Effector CD8-positive, alpha-beta T cell (primary cell): ENCODE measurements at regions not wholly inside any gene's neighbourhood (a gene's known extent, or its start where the extent isn't known, plus 50 kb on each side); places are given as distances from the start of the nearest gene placed in this dataset.

ENCODE experiments used
- DNase-seq: peaks from one replicate; lab custom pipeline; 2025; lab: John Stamatoyannopoulos, UW

DNA sequence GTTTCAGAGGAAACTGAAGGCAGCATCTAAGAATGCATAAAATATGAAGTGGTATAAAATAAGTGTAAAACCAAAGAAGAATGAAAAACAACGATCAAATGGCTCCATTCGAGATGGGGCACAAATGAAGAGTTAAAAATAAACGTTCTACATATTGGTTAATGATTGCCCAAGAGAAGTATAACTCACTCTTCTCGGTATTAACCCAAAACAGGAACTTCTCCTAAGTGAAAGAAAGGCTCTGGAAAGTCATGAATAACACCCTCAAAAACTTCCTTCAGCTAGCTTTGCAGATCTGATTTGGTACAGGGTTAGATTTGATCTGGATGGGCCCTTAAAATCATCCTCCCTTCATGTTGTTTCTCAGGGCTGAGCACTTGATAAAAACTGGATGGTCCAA is 94.3 kb upstream of the ADO start:
- no peak for DNase-seq

DNA sequence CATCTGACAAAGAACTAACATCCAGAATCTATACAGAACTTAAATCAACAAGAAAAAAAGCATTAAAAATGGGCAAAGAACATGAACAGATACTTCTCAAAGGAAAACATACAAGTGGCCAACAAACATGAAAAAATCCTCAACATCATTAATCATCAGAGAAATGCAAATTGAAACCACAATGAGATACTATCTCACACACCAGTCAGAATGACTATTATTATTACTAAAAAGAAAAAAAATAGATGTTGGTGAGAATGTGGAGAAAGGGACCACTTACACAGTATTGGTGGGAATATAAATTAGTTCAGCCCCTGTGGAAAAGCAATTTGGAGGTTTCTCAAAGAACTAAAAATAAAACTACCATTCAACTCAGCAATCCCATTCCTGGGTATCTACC is 89.1 kb upstream of the ADO start:
- DNase-seq, result no peak

- no peak for DNase-seq
Measured at GRCh38 chr10:62718585-62718984, 85.9 kb upstream of the ADO start.

GRCh38 chr10:62719061-62719460 is 85.5 kb upstream of the ADO start:
- no peak for DNase-seq

- DNase-seq, result no peak
Measured at GRCh38 chr10:62721687-62722086, 82.8 kb upstream of the ADO start.

GRCh38 chr10:62723375-62723774 is 81.1 kb upstream of the ADO start:
- no peak for DNase-seq

DNA sequence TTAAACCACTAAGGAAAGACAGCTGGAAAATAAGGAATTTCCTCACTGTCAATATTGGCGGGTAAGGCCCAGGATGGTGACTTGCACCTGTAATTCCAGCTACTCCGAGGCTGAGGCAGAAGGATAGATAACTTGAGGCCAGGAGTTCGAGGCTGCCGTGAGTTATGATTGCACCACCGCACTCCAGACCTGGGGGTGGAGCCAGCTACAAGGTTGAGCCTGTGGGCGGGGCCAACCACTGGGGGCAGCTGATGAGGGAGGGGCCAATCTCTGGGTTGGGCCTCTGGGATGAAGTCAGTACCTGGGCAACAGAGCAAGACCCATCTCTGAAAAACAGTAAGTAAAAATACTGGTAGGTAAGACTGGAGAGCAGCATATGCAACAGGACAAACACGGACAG is 80.1 kb upstream of the ADO start:
- no peak for DNase-seq

GRCh38 chr10:62726142-62726541 is 78.4 kb upstream of the ADO start:
- no peak for DNase-seq

DNA sequence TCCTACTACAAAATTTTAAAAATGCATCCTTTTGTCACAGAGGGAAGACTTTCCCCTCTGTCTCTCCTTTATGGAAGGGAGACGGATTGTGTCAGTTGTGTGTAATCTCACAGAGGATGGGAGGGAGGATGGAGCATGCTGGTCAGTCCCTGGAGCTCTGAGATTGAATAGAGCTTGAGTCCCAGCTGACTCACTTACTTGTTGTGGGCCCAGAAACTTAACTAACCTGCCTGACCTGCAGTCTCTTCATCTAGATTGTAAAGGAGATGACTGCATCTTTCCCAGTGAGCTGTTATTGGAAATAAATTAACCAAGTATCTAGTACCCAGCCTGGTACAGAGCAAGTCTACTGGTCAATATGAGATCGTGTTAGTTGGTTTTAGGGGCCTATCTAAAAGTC is 77.9 kb upstream of the ADO start:
- DNase-seq, result no peak

- no peak for DNase-seq
Measured at GRCh38 chr10:62727934-62728333, 76.6 kb upstream of the ADO start.

- DNase-seq, result no peak
Measured at GRCh38 chr10:62728479-62728878, 76.0 kb upstream of the ADO start.

DNA sequence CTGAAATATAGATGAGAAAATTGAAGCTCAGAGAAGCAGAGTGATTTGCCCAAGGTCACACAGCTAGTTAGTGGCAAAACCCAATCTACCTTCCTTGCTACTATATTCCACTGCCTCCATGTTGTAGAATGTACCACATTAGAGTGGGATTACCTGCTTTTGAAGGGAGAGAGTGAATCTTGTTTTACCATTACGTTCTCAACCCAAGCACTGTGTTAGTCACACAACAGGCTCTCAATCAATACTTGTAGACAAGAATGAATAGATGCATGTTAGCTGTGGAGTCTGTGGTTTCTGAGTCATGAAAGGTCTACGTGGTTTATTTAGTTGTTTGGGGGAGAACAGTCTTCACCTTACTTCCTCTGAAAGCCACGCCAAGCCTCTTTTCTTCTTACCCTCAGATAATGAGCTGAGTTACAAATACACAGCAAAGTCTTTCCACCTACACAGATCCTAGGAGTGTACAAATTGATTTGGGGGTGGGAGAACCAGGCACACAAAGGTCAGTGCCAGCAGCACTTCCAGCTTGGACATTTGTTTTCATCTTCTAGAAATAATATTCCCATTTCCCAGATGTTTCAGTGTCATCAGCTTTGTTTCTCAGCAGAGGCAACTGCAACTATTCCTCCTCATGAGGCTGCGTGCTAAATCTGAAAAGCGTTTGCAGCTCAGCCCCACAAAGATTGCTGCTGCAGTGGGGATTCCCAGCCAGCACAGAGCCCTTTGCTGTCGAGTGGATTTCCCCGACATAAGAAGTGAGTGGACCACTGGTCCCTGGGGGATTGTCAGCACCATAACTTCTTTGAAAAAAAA is 71.5 kb upstream of the ADO start:
- peak; percentile 3 for DNase-seq

GRCh38 chr10:62733654-62734293 is 70.7 kb upstream of the ADO start:
- DNase-seq, result no peak

DNA sequence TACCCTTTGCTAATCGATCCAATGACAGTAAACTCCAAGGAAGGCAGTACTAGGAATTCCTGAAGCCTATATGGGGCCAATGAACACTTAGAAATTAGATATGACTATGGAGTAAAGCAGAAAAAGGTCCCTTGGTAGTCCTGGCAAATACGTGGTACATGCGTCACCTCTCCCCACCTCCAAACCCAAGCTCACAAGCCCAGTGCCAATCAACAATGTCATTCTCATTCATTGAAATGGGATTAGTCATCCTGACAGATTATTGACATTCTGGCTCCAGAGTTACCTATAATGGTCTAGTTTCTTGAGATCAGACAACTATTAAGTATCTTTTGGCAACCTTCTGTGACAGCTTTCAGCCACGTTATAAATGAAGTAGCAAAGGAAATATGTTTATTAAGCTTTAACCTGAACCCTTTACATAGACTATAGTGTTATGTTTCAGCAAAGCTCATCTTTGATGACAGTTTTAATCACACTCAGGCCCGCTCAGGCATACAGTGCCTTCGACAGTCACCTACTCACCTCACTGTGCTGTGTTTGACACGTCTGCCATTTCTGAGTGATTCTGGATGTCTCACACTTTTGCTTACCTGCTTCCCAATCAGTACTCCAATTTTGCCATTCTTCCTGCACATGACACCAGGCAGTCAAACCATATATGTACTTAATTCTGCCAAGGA is 69.6 kb upstream of the ADO start:
- DNase-seq, result no peak

GRCh38 chr10:62735464-62736167 is 68.9 kb upstream of the ADO start:
- DNase-seq, result no peak

DNA sequence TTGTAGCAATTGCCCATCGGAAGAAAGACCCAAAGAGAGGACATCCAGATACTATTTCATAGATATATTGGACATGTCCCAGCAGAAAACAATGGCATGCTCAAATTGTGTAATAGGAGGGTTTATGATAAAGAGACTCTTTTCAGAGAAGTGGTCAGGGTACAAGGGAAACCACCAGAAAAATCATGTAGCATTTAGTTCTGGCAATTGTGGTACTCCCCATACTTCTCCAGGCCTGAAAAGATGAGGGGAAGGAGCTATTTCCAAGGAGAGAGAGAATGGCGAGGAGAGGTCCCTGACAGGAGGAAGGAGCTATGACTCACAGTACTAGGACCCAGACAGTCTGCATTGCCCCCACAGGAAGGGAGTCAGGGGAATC is 68.4 kb upstream of the ADO start:
- no peak for DNase-seq

- no peak for DNase-seq
Measured at GRCh38 chr10:62738916-62739315, 65.6 kb upstream of the ADO start.

DNA sequence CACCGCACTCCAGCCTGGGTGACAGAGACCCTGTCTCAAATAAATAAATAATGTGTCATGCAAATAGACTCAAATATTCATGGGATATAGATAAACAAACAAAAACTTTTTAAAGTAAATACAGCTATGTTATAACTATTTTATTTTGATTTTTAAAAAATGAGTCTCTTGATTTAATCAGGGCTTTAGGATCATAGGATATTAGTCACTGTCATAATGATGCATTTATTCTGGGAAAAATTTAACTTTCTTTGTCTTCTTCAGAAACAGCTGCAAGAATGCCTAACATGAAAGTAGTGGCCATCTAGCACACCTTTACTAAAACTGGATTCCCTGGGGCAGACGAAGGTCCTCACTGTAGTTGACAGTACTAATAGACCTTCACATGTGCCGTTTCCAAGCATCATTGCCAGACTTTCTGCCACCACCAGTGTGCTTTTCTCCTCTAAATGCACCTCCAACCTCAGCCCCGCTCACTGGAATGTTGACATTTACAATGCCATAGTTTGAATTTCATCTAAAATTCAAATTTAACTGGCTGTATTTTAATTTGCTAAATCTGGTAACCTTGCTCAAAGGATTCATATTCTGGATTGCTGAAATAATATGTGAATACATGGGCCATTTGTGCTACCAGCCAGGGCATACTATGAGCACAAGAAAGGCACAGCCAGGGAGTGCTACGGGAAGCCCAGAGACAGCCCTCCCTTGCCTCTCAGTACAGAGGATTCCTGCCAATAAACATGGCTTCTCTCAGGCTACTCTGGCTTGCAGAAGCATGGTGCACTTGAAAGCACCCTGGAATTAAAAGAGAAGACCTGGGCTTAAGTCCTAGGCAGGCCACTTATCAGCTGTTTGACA is 63.4 kb upstream of the ADO start:
- no peak for DNase-seq

DNA sequence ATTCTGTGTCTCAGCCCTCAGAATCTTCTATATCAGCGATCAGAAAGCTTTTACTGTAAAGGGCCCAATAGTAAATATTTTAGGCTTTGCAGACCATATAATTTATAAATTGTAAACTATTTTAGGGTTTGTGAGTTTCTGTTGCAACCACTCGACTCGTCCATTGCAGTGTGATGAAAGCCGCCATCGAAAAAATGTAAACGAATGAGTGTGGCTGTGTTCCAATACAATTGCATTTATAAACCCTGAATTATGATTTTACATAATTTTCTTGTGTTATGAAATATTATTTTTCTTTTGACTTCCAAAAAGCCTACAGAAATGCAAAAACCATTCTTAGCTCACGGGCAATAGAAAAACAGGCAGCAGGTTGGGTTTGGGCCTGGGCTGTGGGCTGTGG is 62.5 kb upstream of the ADO start:
- no peak for DNase-seq

- no peak for DNase-seq
Measured at GRCh38 chr10:62742536-62743061, 61.9 kb upstream of the ADO start.

- no peak for DNase-seq
Measured at GRCh38 chr10:62744136-62744535, 60.4 kb upstream of the ADO start.
